Thoracic aorta (tissue), 2 donors: ENCODE measurements at regions not wholly inside any gene's neighbourhood (a gene's known extent, or its start where the extent isn't known, plus 50 kb on each side); places are given as distances from the start of the nearest gene placed in this dataset.

ENCODE experiments used
- ATAC-seq: fragments of 150-250 bp; one replicate; pipeline ENCODE4 v1.8.0; 2017; ENCODE audit warnings: low read depth; ENCODE audit not compliant: insufficient number of reproducible peaks, low FRiP score
- DNase-seq: peaks from one replicate; pipeline ENCODE4 v3.0.0-alpha.2; 2020; ENCODE audit warnings: low spot score
- H3K27ac ChIP-seq, 2 donors: fragments of 200-600 bp; sonication (generic); 1 replicate in 1 of 2; 2 replicates in 1 of 2; pipeline ENCODE4 v1.5.1; 2016; ENCODE audit warnings: mild to moderate bottlenecking in 2 of 2, moderate library complexity in 2 of 2
- H3K27me3 ChIP-seq: fragments of 200-600 bp; sonication (generic); replicated peaks from 2 replicates; pipeline ENCODE4 v1.6.0; 2016; ENCODE audit warnings: mild to moderate bottlenecking; ENCODE audit not compliant: insufficient read depth
- H3K36me3 ChIP-seq: fragments of 200-600 bp; sonication (generic); one replicate; pipeline ENCODE4 v1.5.1; 2016
- H3K4me1 ChIP-seq, 2 donors: fragments of 200-600 bp; sonication (generic); 1 replicate in 1 of 2; 2 replicates in 1 of 2; pipeline versions ENCODE4 v1.5.1 to v1.6.0; 2016; ENCODE audit warnings: low read depth in 2 of 2, mild to moderate bottlenecking in 1 of 2; ENCODE audit not compliant: control insufficient read depth in 1 of 2
- H3K4me3 ChIP-seq: fragments of 200-600 bp; sonication (generic); 2 replicates; pipeline ENCODE4 v1.5.1; 2016; ENCODE audit warnings: mild to moderate bottlenecking
- H3K9me3 ChIP-seq: fragments of 200-600 bp; sonication (generic); 2 replicates; pipeline ENCODE4 v1.5.1; 2016
- TF ChIP-seq, protein P1 (sequence below): fragments of 200-600 bp; sonication (generic); IDR thresholded peaks from one replicate; pipeline ENCODE4 v1.5.1; 2019; ENCODE audit warnings: antibody characterized with exemption

DNA sequence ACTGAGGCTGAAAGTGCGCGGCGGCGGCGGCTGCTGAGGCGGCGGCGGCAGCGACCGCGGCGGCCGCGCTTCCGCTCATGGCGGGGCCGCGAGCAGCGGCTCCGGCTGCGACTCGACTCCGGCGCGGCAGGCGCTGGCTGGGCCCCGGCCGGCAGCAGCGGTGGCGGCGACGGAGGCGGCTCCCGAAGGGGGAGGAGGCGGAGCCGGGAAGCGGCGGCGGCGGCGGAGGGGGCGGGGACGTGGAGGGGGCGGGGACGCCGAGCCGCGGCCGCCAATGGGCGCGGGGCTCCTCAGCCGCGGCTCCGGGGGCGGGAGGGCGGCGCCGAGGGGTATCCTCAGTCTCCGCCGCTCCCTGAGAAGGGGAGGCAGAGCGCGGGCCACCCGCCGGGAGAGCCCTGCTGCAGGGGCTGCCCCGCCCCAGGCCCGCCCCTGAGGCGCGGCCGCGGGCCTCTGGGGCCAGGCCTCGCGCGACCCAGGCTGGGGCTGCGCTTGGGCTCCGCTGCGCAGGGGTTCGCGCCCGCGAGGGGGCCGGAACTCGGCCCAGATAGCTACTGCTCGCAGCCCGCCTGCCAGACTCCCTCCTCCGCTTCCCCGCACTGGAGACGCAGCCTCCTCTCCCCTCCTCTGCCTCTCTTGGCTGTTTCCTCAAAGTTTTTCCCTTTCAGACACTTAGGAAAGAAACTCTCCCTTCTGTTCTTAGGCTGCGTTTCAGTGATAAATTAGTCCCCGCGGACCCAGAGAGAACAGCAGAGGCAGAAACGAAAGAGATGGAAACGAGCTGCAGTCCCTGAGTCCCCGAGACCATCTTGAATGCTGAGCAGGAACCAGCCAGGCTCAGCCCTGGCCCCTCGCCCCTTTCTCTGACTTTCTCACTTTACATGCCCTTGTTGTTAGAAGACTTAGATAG lies 85.0 kb upstream of the MELK start:
- Histone ChIP-seq H3K4me3 (peak overlapping the region; percentile 79), H3K27ac (peak overlapping the region; percentile 93 to 97), H3K4me1 (peaks cover 10 to 26% of the 10 kb centered on the region in 2 donors), H3K9me3 (no peaks in the 10 kb centered on the region), H3K36me3 (no peaks in the 10 kb centered on the region), H3K27me3 (no peaks in the 10 kb centered on the region)
- DNase-seq, result peak; percentile 50
- TF ChIP-seq, protein P1, sequence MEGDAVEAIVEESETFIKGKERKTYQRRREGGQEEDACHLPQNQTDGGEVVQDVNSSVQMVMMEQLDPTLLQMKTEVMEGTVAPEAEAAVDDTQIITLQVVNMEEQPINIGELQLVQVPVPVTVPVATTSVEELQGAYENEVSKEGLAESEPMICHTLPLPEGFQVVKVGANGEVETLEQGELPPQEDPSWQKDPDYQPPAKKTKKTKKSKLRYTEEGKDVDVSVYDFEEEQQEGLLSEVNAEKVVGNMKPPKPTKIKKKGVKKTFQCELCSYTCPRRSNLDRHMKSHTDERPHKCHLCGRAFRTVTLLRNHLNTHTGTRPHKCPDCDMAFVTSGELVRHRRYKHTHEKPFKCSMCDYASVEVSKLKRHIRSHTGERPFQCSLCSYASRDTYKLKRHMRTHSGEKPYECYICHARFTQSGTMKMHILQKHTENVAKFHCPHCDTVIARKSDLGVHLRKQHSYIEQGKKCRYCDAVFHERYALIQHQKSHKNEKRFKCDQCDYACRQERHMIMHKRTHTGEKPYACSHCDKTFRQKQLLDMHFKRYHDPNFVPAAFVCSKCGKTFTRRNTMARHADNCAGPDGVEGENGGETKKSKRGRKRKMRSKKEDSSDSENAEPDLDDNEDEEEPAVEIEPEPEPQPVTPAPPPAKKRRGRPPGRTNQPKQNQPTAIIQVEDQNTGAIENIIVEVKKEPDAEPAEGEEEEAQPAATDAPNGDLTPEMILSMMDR, result peak; percentile 17
- peak; percentile 82 for ATAC-seq

DNA sequence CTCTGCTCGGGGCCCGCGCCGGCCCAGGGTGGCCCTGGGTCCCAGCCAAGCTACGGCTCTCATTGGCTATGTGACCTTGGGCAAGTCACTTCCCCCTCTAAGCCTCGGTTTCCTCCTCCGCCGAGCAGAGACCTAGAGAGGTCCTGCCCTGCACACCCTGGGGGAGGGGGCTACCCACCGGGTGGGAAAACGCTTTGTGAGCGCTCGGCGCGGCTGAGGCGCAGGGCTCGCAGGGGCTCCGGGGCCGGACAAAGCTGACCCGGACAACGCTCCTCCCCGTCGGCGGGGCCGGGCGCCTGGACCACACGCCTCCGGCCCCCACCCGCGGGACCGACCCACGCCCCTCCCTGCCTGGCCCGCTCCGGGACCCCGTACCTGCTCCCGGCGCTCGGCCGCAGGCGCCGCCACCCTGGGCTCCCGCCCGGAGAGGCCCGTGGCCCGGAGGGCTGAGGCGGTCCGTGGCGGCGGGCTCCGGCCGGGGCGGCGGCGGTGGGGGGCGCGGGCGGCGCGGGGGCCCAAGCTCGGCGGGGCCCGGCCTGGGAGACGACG lies 85.7 kb upstream of the MELK start:
- H3K36me3 ChIP-seq, result no peaks in the 10 kb centered on the region
- TF ChIP-seq, protein P1, result no peak
- no peaks in the 10 kb centered on the region for H3K9me3 ChIP-seq
- H3K27me3 ChIP-seq, result no peaks in the 10 kb centered on the region
- peaks cover 10 to 26% of the 10 kb centered on the region in 2 donors for H3K4me1 ChIP-seq
- DNase-seq (peak; percentile 8), ATAC-seq (peak; percentile 21)
- peak overlapping the region; percentile 97 for H3K4me3 ChIP-seq
- H3K27ac ChIP-seq, result peak overlapping the region; percentile 59 to 84

DNA sequence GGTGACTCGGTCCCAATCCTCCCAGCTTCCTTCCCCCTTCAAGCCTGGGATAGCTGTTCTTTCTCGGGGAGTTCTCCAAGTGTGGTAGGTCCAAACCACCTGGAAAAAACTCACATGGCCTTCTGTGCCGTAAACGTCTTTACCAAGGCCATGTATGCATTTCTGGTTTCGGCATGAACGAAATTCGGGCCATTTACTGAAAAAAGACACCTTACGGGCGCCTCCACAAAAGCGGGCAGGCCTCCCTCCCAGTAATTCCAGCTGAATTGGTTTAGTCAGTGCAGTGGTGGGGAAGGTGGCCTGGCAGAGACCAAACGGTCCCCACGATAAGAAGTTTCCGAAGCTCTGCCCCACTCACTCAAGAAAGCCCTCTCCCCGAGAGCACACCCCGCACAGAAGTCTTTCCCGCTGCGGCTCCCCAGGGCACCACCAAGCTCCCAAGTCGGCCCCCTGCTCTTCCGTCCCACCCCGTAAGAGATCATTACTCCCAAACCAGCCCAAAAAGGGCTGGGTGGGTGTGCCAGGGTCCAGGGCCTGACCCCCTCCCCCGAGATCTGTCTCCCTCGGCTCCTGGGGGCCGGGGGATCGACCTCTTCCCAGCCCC lies 86.3 kb upstream of the MELK start:
- H3K36me3 ChIP-seq, result no peaks in the 10 kb centered on the region
- H3K4me3 ChIP-seq, result peak overlapping the region; percentile 97
- ATAC-seq (no peak), DNase-seq (no peak)
- no peaks in the 10 kb centered on the region for H3K27me3 ChIP-seq
- H3K9me3 ChIP-seq, result no peaks in the 10 kb centered on the region
- TF ChIP-seq, protein P1, result no peak
- peak overlapping the region; percentile 59 to 84 for H3K27ac ChIP-seq
- peaks cover 10 to 26% of the 10 kb centered on the region in 2 donors for H3K4me1 ChIP-seq

DNA sequence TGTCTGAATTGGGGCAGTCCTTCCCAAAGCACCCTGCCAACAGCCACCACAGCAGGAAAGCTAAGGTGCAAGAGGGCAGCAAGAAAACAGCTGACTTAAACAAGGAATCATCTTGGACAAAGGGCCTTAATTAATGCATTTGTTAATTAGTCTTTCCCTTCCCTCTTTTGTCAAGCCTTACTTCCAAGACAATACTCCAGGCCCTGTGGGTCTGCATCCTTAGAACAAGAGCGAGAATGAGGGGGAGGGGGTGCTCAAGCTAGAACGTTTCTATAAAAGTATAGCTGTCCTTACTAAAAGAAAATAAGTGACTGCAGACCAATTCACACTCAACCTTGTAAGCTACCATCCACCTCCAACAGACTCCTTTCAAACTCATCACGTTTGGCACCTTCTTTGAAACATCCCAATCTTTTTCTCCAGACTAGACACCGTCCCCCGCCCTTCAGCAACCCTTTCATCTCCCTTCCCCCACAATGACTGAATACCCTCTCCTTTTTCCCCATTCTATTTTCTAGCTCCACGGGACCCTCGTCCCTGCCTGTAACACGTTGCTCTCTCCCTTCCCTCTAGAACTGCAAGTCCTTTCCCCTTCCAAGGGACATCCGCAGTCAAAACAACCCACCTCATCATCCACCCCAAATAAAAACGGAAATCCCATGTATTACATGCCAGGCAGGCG lies 85.7 kb upstream of the RNF38 start:
- no peaks in the 10 kb centered on the region for H3K9me3 ChIP-seq
- no peak for ATAC-seq
- TF ChIP-seq, protein P1, result no peak
- H3K36me3 ChIP-seq, result no peaks in the 10 kb centered on the region
- peak overlapping the region; percentile 59 to 84 for H3K27ac ChIP-seq
- peak overlapping the region; percentile 97 for H3K4me3 ChIP-seq
- DNase-seq, result no peak
- no peaks in the 10 kb centered on the region for H3K27me3 ChIP-seq
- peaks cover 10 to 26% of the 10 kb centered on the region in 2 donors for H3K4me1 ChIP-seq

DNA sequence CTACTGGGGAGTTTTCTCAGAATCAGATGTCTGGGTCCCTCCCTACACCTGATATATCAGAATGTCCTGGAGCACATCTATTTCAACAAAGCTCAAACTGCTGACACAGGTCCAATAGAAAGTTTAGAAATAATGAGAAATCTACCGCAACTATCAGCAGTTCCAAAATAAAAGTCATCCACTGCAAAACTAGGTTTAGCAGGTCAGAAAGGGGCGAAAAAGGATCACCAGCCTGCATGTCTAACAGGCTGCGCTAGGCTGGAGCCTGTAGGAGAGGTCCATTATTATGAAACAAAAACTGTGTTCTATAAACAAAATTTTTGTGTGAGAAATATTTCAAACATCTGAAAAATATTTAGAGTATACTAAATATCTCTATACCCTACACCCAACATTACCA lies 84.1 kb upstream of the RNF38 start:
- DNase-seq (no peak), ATAC-seq (no peak)
- Histone ChIP-seq H3K27ac (no peak overlapping the region), H3K4me1 (peaks cover 10 to 25% of the 10 kb centered on the region in 2 donors), H3K27me3 (no peaks in the 10 kb centered on the region), H3K36me3 (no peaks in the 10 kb centered on the region), H3K9me3 (no peaks in the 10 kb centered on the region), H3K4me3 (no peak overlapping the region)
- TF ChIP-seq, protein P1, result no peak
